GM19438 (cell line): ENCODE measurements at regions not wholly inside any gene's neighbourhood (a gene's known extent, or its start where the extent isn't known, plus 50 kb on each side); places are given as distances from the start of the nearest gene placed in this dataset.

Experiments used
- ATAC-seq: cut with Tn5 transposase; IDR thresholded peaks from one replicate; pipeline ENCODE4 v1.9.1; 2021; ENCODE audit warnings: low read depth; ENCODE audit not compliant: unreplicated experiment

- ATAC-seq = no peak
Measured at GRCh38 chr10:121025731-121026130, 174.6 kb downstream of the WDR11 start.

GRCh38 chr10:121027371-121027770, 176.2 kb downstream of the WDR11 start:
- ATAC-seq = no peak

- ATAC-seq = no peak
Measured at GRCh38 chr10:121032460-121032859, 181.3 kb downstream of the WDR11 start.

- no peak for ATAC-seq
Measured at GRCh38 chr10:121033366-121033765, 182.2 kb downstream of the WDR11 start.

DNA sequence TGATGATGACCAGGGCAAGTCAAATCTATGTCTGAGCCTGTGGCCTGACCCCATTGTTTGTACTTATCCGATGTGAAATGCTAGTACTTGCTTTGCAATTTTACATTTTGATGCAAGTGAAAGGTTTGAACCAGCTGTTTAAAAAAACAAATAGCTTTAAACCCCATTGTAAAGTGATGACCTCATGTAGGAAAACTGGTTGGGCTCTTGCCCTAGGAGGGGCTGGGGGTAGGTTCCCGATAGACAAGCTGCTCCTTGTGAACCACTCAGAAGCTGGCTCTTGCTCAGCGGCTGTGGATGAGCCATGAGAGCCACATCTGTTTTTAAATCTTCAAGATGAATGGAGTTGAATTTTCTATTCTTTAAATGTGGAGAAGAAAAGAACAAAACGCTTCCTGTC, 185.3 kb downstream of the WDR11 start:
- no peak for ATAC-seq

DNA sequence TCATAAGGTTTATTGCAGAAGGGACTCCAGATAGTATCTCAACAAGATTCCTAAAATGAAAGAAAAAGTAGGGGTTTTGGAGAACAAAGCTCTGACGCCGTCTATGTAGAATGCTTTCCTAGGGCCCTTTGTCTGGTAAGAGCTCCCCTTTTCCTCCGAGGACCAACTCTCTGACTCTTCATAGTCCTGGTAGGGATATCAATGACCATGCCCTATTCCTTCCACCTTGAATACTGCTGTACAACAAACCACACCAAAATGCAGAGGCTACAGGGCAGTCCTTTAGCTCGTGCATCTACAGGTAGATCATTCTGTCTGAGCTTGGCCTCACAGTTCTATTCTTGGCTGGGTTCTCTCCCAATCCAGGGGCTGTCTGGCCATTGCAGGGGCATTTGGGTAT, 190.3 kb downstream of the WDR11 start:
- ATAC-seq = no peak

DNA sequence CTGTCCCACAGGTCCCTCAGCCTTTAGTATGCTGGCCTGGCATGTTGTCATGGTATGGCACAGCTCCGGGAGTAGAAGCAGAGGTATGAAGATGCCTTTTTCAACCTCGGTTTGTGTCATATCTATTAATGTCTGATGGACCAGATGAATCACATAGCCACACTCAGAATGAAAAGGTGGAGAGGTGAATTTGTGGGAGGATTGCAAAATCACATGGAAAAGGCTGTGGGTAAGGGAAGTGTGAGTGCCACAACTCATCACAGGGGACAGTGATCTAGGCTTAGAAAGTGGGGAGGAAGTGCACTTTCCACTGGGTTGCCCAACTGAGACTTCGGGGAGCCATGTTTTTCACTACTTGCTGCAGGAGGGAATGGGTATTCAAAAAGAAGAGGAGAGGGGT, 190.7 kb downstream of the WDR11 start:
- no peak for ATAC-seq

GRCh38 chr10:121042342-121042741, 191.2 kb downstream of the WDR11 start:
- ATAC-seq = no peak

DNA sequence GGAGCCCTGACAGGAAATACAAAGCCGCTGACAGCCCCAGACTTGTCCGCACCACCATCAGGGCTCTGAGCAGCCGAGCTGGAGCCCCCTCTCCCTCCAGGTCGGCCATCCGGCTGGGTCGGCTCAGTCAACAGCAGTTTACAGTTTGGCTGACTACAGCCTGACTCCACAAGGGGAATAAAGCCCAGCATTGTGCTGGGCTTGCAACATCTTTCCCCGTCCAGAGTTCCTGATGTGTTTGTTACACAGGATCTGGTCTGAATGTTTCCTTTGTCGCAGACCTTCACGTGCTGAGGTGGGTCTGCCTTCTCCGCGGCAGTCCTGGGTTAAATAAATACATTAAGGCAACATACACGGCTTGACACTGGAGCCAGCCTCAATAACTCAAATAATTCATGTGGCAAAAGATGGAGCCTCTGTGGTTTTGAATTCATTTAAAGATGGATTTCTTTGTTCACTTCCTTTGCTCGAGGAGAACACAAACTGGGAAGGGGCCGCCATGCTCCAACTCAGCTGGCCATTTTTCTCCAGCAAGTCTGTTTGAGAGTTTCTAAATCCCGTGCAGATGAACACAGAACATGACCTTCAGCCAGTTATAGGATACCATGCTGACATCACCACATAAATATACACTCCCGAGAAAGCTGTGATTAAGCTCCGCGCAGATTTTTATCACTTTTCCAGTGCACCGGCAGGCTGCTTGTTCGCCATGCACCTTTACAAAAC, 192.1 kb downstream of the WDR11 start:
- no peak for ATAC-seq

DNA sequence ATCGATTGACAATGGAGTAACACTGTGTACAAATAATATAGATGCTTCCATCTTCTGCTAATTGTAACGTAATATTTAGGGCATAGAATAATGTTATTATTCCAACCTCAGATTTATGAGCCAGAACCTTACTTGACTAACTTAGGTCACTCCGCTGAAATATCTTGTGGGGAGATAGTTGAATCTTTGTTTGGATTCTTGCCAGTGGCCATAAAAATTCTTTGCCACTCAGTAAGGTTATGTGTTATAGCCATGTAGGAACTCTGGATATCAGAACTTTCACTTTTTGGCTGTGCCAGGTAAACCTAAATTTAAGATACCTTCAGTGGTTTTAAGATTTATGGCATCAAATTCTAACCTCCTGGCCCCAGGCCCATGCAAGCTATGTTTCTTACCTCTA, 197.6 kb downstream of the WDR11 start:
- ATAC-seq = no peak

DNA sequence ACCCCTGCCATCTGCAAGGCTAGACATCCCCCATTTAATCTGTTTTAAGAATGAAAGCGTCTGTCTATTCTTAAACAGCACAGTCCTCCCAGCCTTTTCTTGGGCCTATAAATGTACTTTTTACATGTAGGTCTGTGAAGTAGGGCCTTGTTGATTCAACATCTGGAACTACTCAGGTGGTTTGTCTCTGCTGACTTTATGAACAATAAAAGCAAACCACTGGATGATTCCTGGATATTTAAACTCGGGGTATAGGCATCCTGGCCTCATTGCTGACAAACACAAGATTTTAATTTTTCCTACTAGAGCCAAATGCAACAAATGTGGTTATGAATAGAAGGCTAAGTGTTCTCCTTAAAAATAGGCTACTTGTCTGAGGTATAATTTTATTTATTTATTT, 198.3 kb downstream of the WDR11 start:
- ATAC-seq = no peak

GRCh38 chr10:121049923-121050322, 198.8 kb downstream of the WDR11 start:
- no peak for ATAC-seq

DNA sequence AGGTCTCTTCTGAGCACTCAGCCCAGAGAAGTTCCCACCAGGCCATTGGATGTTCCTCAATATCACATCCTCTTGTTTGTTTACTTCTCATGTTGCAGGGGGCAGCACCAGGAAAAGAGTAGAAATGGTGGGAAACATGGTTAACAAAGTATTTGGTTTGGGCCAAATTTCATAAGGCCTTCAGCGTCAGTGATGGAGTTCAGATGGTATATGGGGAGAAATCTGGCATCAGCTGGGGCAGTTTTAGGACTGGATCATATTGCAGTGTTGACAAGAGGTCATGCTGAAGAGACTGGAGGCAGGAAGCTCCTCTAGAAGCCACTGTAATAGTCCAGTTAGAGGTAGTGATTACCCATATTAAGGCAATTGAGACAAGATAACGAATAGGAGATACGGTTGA, 200.0 kb downstream of the WDR11 start:
- no peak for ATAC-seq

GRCh38 chr10:121051696-121052279, 200.6 kb downstream of the WDR11 start:
- ATAC-seq = no peak

DNA sequence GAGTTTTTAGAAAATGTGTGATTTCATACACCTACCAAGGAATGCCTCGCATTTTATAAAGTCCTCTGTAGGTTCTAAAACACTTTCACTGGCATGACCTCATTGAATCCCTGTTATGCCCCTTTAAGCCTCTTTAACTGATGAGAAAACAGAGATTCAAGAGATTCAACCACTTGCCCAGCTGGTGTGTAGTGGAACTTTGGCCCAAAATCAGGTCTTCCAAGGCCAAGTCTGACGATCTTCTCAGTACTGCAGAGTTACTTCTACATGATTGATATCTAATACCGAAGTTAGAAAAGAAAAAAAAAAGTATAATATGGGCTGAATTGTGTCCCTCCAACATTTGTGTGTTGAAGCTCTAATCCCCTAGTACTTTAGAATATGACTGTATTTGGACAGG, 202.0 kb downstream of the WDR11 start:
- no peak for ATAC-seq

GRCh38 chr10:121054874-121055273, 203.7 kb downstream of the WDR11 start:
- ATAC-seq = no peak

- no peak for ATAC-seq
Measured at GRCh38 chr10:121057269-121057668, 206.1 kb downstream of the WDR11 start.

- ATAC-seq = no peak
Measured at GRCh38 chr10:121058082-121058481, 206.9 kb downstream of the WDR11 start.

- ATAC-seq = no peak
Measured at GRCh38 chr10:121059351-121059750, 208.2 kb downstream of the WDR11 start.

- ATAC-seq = no peak
Measured at GRCh38 chr10:121062115-121062514, 211.0 kb downstream of the WDR11 start.

DNA sequence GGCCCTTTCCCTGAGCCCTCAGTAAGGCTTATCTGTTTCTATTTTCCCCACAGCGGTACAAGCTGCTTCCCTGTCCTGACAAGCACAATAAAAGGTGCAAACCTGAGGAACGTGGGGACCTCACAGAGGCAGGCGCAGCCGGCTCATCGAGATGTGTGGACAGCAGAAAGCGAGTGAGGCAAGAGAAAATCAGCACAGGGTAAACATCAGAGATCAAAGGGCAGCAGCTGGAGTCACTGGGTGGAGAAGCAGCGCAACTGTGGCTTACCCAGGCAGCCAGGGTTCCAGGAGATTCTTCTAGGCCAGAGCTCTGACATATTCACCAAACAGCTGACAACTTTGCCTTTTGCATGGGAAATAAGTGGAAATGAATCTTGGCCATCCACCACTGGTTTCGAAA, 212.6 kb downstream of the WDR11 start:
- no peak for ATAC-seq

GRCh38 chr10:121064491-121064890, 213.3 kb downstream of the WDR11 start:
- ATAC-seq = no peak

DNA sequence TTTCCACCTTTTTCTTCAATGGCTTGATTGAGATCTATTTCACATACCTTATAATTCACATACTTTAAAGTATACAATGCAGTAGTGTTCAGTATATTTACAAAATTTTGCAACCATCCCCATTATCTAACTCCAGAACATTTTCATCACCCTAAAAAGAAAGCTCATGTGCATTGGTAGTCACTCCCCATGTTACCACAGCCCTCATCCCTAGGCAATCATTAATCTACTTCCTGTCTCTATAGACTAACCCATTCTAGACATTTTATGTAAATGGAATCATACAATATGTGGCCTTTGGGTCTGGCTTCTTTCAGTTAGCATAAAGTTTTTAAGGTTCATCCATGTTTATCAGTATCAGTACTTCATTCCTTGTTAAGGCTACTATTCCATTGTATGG, 214.2 kb downstream of the WDR11 start:
- ATAC-seq = no peak
